Activated CD8-positive, alpha-beta T cell treated with anti-CD3 and anti-CD28 coated beads, Interleukin-2, amount 10 ng/mL, durations not matched to agents 7 days and 5 days (primary cell): ENCODE measurements at regions not wholly inside any gene's neighbourhood (a gene's known extent, or its start where the extent isn't known, plus 50 kb on each side); places are given as distances from the start of the nearest gene placed in this dataset.
"Not testable (repeated sequence)": the region's sequence is repeated elsewhere in the genome, so short reads cannot be mapped to it uniquely, and the experiment has no call there.

Experiments used
- ATAC-seq: fragments of 150-1000 bp; cut with Tn5 transposase; one replicate; pipeline ENCODE4 v1.10.0; 2021; ENCODE audit warnings: moderate library complexity
- CTCF ChIA-PET: fragments of 350-600 bp; sonication (Branson Sonifier 250); formaldehyde crosslinking; loops from one replicate; lab custom pipeline; 2021; ENCODE audit warnings: antibody characterized with exemption; lab: Charles Lee
- POLR2A ChIA-PET: fragments of 350-600 bp; sonication (Branson Sonifier 250); formaldehyde crosslinking; loops from one replicate; lab custom pipeline; 2021; ENCODE audit warnings: antibody characterized with exemption; lab: Charles Lee
- DNase-seq: peaks from one replicate; pipeline ENCODE4 v3.0.0-alpha.2; 2020
- H3K27ac Mint-ChIP-seq: one replicate; pipeline ENCODE4 v1.8.0; 2021; ENCODE audit warnings: mild to moderate bottlenecking, mixed read lengths
- H3K27me3 Mint-ChIP-seq: one replicate; pipeline ENCODE4 v1.8.0; 2021; ENCODE audit warnings: low read depth, mixed read lengths
- H3K36me3 Mint-ChIP-seq: one replicate; pipeline ENCODE4 v1.8.0; 2021; ENCODE audit warnings: low read depth, mixed read lengths
- H3K4me1 Mint-ChIP-seq: one replicate; pipeline ENCODE4 v1.8.0; 2021; ENCODE audit warnings: low read depth, mixed read lengths
- H3K4me3 Mint-ChIP-seq: one replicate; pipeline ENCODE4 v1.8.0; 2021; ENCODE audit warnings: mild to moderate bottlenecking, mixed read lengths
- H3K9me3 Mint-ChIP-seq: one replicate; pipeline ENCODE4 v1.8.0; 2022; ENCODE audit warnings: mixed read lengths; ENCODE audit not compliant: insufficient read depth

DNA sequence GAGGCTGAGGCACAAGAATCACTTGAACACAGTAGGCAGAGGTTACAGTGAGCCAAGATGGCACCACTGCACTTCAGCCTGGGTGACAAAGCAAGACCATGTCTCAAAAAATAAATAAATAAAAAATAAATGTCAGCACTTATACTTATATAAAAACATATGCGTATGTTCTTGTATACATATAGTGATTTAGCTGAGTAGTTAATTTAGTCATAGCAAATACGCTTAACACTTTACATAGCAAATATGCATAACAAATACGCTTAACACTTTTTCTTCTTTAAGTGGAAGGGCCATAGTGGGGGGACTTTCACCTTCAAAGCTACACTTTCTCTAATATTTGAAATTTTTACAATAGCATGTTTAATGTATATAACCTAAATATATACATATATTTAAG lies 64.0 kb upstream of the CAPRIN1 start:
- peaks cover 13% of the 10 kb centered on the region for H3K4me1 Mint-ChIP-seq
- ATAC-seq, result no peak
- H3K27me3 Mint-ChIP-seq, result peaks cover 3% of the 10 kb centered on the region
- no peak for DNase-seq
- ChIA-PET POLR2A (no interaction called here), CTCF (interaction anchor here (0.6 to 3.9 kb wide), 32 partner anchors 9 to 477 kb away, joined by 3 to 45 read pairs (median 5); no protein-coding TSS in a partner anchor)
- no peak overlapping the region for H3K4me3 Mint-ChIP-seq
- H3K27ac Mint-ChIP-seq, result no peak overlapping the region
- H3K36me3 Mint-ChIP-seq, result no peaks in the 10 kb centered on the region
- H3K9me3 Mint-ChIP-seq, result no peaks in the 10 kb centered on the region

DNA sequence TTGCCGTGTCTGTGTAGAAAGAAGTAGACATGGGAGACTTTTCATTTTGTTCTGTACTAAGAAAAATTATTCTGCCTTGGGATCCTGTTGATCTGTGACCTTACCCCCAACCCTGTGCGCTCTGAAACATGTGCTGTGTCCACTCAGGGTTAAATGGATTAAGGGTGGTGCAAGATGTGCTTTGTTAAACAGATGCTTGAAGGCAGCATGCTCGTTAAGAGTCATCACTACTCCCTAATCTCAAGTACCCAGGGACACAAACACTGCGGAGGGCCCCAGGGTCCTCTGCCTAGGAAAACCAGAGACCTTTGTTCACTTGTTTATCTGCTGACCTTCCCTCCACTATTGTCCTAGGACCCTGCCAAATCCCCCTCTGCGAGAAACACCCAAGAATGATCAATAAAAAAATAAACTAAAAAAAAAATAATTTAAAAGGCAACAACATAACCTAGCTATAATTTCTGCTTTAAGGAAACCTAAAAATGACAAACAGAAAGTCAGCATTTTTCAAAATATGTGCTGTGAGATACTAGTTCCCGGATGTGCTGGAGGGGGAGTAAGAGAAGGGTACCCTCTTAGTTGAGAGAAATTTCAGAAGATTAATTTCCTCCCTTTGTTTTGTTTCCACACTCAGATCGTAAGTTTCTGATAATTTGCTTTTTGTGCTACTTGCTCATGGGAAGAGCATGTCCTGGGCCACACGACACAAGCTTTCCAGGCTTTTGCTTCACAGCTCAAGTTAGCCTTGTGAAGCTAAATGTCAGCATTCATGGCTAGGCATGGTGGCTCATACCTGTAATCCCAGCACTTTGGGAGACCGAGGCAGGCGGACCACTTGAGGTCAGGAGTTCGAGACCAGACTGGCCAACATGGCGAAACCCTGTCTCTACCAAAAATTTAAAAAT lies 64.7 kb upstream of the CAPRIN1 start:
- CTCF ChIA-PET, result interaction anchor here (1.1 to 3.9 kb wide), 17 partner anchors 10 to 182 kb away, joined by 3 to 45 read pairs (median 7); no protein-coding TSS in a partner anchor
- H3K9me3 Mint-ChIP-seq, ATAC-seq, H3K36me3 Mint-ChIP-seq, DNase-seq, H3K27me3 Mint-ChIP-seq, POLR2A ChIA-PET, H3K27ac Mint-ChIP-seq, H3K4me3 Mint-ChIP-seq: not testable (repeated sequence)
- peaks cover 10% of the 10 kb centered on the region for H3K4me1 Mint-ChIP-seq

DNA sequence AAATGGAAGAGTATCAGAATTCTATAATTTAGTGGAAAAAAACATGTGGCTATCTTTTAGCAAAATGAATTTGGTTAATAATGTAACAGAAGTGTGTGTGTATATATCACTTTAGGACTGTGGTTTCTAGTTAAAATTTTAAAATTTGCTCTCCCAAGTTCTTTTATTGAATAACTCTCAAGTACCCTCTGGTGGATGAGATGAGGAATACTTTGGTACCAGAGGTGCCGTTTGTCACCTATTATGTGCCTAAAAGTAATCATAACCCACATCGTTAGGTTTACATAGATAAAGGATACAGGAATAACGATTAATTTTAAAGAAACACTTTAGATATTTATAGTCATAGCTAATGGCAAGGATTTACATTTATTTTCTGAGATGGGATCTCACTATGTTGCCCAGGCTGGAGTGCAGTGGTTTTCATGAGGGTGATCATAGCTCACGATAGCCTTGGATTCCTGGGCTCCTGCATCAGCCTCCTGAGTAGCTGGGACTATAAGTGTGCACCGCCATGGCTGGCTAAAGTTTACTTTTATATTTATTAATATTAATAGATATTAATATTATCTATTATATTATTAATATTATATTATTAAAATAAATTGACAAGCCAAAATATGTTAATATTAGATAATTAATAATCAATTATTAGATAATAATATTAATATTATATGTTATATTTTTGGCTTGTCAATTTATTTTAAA lies 66.7 kb upstream of the CAPRIN1 start:
- DNase-seq (no peak), ATAC-seq (no peak)
- H3K27me3 Mint-ChIP-seq, result peaks cover 12% of the 10 kb centered on the region
- H3K4me1 Mint-ChIP-seq, result no peaks in the 10 kb centered on the region
- H3K27ac Mint-ChIP-seq, result no peak overlapping the region
- ChIA-PET POLR2A (no interaction called here), CTCF (interaction anchor here (0.6 to 1.1 kb wide), 2 partner anchors 32 to 127 kb away, joined by 3 to 4 read pairs; no protein-coding TSS in a partner anchor)
- no peak overlapping the region for H3K4me3 Mint-ChIP-seq
- H3K9me3 Mint-ChIP-seq, result no peaks in the 10 kb centered on the region
- H3K36me3 Mint-ChIP-seq, result no peaks in the 10 kb centered on the region

DNA sequence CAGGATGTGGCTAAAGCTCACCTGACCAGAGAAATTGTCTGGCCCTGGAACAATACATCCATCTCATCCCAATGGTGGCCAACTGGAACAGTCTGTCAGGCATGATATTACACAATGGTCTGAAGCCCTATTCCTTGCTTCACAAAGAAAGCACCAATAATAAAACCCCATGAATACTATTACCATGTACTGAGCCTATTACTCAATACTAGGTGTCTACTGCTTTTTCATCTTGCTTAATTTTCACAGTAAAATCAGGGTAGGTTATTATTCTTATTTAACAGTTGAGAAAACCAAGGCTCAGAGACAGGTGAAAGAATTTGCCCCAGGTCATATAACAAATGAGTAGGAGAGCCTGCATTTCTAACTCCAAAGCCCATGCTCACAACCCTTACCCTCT lies 68.9 kb upstream of the CAPRIN1 start:
- no peaks in the 10 kb centered on the region for H3K9me3 Mint-ChIP-seq
- ChIA-PET CTCF (interaction anchor here (1.1 kb wide), 1 partner anchor 125 kb away, joined by 5 read pairs; no protein-coding TSS in a partner anchor), POLR2A (no interaction called here)
- DNase-seq, result no peak
- H3K36me3 Mint-ChIP-seq, result no peaks in the 10 kb centered on the region
- H3K27ac Mint-ChIP-seq, result no peak overlapping the region
- no peak overlapping the region for H3K4me3 Mint-ChIP-seq
- no peaks in the 10 kb centered on the region for H3K4me1 Mint-ChIP-seq
- ATAC-seq, result no peak
- peaks cover 17% of the 10 kb centered on the region for H3K27me3 Mint-ChIP-seq

DNA sequence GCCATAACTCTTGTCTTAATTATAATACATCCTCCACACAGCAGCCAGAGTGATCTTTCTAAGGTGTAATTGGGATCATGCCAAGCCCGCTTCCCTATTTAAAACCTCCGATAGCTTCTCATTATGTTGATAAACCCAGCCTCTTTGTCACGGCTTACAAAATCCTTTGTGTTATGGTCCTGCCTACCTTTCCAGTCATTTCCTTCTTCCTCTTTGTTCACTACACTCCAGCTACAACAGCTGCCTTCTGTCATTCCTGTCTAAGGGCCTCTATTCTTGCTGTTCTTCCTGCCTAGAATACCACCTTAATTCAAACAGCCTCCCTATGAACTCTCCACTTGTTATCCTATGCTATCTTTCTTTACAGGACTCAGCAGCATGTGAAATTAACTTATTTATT lies 70.6 kb upstream of the CAPRIN1 start:
- H3K4me3 Mint-ChIP-seq, result no peak overlapping the region
- H3K36me3 Mint-ChIP-seq, result no peaks in the 10 kb centered on the region
- DNase-seq (no peak), ATAC-seq (no peak)
- no peaks in the 10 kb centered on the region for H3K4me1 Mint-ChIP-seq
- POLR2A ChIA-PET, result no interaction called here
- CTCF ChIA-PET, result interaction anchor here (3.3 kb wide), 1 partner anchor 10 kb away, joined by 10 read pairs; no protein-coding TSS in a partner anchor
- H3K27me3 Mint-ChIP-seq, result peaks cover 17% of the 10 kb centered on the region
- no peak overlapping the region for H3K27ac Mint-ChIP-seq
- no peaks in the 10 kb centered on the region for H3K9me3 Mint-ChIP-seq

DNA sequence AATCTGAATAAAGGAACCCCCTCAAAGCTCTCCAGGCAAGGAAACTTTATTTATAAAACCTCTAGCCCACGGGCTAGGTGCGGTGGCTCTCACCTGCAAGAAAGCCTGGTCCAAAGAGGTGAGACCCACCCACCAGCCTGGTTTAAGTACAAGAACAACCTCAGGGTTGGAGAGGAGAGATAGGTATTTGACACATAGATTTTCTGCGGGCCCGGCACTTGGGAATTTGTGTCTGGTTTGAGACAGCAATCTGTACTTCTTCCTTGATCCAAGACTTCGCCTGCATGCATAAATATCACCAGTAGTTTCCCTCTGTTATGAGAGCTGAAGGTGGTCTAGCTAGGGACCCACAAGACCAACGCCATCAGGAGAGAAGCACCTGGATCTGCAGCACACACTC lies 73.2 kb upstream of the CAPRIN1 start:
- Mint-ChIP-seq H3K36me3 (no peaks in the 10 kb centered on the region), H3K9me3 (no peaks in the 10 kb centered on the region), H3K4me1 (no peaks in the 10 kb centered on the region), H3K27ac (no peak overlapping the region), H3K4me3 (no peak overlapping the region), H3K27me3 (peaks cover 23% of the 10 kb centered on the region)
- POLR2A ChIA-PET, result no interaction called here
- CTCF ChIA-PET, result interaction anchor here (1.2 to 6.2 kb wide), 2 partner anchors 10 to 19 kb away, joined by 6 to 37 read pairs; no protein-coding TSS in a partner anchor
- no peak for ATAC-seq
- no peak for DNase-seq

DNA sequence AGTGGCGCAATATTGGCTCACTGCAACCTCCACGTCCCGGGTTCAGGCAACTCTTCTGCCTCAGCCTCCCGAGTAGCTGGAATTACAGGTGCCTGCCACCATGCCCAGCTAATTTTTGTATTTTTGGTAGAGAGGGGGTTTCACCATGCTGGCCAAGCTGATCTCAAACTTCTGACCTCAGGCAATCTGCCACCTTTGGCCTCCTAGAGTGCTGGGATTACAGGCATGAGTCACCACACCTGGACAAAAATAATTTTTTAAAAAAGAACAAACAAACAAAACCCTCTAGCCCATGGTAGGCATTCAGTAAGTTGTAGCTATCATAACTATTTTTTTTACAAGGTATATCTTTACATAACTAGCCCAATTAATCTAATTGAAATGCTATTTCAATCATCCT lies 73.9 kb upstream of the CAPRIN1 start:
- Mint-ChIP-seq H3K27me3 (peaks cover 23% of the 10 kb centered on the region), H3K9me3 (no peaks in the 10 kb centered on the region), H3K27ac (no peak overlapping the region), H3K36me3 (no peaks in the 10 kb centered on the region), H3K4me3 (no peak overlapping the region), H3K4me1 (no peaks in the 10 kb centered on the region)
- DNase-seq, result no peak
- no peak for ATAC-seq
- POLR2A ChIA-PET, result no interaction called here
- CTCF ChIA-PET, result interaction anchor here (6.2 kb wide), 1 partner anchor 11 kb away, joined by 37 read pairs; no protein-coding TSS in a partner anchor

DNA sequence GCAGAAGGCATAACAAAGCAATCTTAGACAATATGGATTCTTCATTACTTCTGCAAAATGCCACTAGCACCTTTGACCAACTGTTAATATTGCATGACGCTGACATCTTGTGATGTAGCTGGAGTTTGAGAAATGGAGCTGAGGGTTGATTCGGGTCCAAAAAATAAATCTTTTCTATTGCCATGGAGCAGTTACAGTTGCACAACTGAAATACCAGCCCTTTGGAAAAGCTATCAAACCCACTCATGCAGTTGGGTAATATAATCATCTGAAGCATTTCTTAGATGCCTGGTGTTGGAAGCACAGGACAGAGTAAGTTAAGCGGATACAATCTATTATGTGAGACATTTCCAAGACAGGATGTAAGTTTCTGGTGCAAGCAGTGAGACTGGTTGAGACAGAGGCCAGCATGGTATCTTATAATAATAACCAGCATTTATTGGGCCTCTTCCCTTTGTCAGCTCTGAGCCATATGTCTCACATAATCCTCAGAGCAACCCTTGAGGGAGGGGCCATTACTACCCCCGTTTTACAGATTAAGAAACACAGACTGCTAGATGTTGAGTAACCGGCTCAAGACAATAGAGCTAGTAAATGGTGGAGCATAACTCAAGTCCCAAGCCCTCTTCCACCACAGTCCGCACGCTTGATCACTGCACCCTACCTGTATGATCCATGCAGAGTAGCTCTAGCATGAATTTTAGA lies 74.9 kb upstream of the CAPRIN1 start:
- no peak for ATAC-seq
- H3K36me3 Mint-ChIP-seq, result no peaks in the 10 kb centered on the region
- POLR2A ChIA-PET, result no interaction called here
- H3K27me3 Mint-ChIP-seq, result peaks cover 23% of the 10 kb centered on the region
- CTCF ChIA-PET, result interaction anchor here (0.9 to 6.2 kb wide), 2 partner anchors 12 to 20 kb away, joined by 3 to 37 read pairs; no protein-coding TSS in a partner anchor
- DNase-seq, result no peak
- H3K4me3 Mint-ChIP-seq, result no peak overlapping the region
- H3K9me3 Mint-ChIP-seq, result no peaks in the 10 kb centered on the region
- no peak overlapping the region for H3K27ac Mint-ChIP-seq
- H3K4me1 Mint-ChIP-seq, result no peaks in the 10 kb centered on the region

DNA sequence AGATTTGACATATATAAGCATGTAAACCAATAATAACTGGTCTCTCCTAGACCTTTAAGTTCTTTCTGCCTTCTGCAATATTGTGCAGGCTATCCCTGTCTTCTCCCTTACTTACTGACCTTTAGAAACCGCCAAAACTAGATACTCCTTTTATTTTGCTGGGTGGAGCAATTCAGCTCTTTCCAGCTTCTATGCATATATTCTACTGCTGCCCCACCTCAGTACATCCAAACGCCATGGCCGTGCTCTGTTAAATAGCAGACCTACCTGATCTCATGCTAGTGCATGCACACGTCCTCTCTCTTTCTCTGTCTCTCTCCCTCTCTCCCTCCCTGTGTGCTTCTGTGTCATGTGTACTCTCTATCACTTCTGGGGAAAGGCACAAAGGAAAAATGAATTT lies 76.7 kb upstream of the CAPRIN1 start:
- no peak overlapping the region for H3K27ac Mint-ChIP-seq
- peaks cover 16% of the 10 kb centered on the region for H3K27me3 Mint-ChIP-seq
- H3K9me3 Mint-ChIP-seq, result no peaks in the 10 kb centered on the region
- H3K36me3 Mint-ChIP-seq, result no peaks in the 10 kb centered on the region
- no peak for ATAC-seq
- CTCF ChIA-PET, result interaction anchor here (6.2 kb wide), 1 partner anchor 13 kb away, joined by 37 read pairs; no protein-coding TSS in a partner anchor
- no peak for DNase-seq
- POLR2A ChIA-PET, result no interaction called here
- no peak overlapping the region for H3K4me3 Mint-ChIP-seq
- no peaks in the 10 kb centered on the region for H3K4me1 Mint-ChIP-seq

DNA sequence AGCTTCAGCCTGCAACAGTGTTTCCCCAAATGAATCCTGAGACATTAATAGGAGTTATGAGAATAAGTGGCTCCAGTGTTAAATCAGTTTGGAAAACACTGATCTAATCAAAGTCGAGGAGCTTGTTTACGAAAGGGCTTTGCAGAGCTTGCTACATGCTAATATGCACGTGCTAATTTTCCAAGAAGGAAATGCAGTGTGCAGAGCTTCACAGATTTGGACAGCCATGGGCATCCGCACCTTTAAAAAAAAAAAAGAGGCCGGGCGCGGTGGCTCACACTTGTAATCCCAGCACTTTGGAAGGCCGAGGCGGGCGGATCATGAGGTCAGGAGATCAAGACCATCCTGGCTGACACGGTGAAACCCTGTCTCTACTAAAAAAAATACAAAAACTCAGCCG lies 79.7 kb upstream of the LMO2 start:
- ATAC-seq, H3K4me3 Mint-ChIP-seq, H3K36me3 Mint-ChIP-seq, H3K9me3 Mint-ChIP-seq, H3K4me1 Mint-ChIP-seq, POLR2A ChIA-PET, H3K27ac Mint-ChIP-seq, DNase-seq: not testable (repeated sequence)
- CTCF ChIA-PET, result interaction anchor here (2.2 to 3.2 kb wide), 4 partner anchors 9 to 136 kb away, joined by 7 to 16 read pairs (median 8); no protein-coding TSS in a partner anchor
- peaks cover 16% of the 10 kb centered on the region for H3K27me3 Mint-ChIP-seq

DNA sequence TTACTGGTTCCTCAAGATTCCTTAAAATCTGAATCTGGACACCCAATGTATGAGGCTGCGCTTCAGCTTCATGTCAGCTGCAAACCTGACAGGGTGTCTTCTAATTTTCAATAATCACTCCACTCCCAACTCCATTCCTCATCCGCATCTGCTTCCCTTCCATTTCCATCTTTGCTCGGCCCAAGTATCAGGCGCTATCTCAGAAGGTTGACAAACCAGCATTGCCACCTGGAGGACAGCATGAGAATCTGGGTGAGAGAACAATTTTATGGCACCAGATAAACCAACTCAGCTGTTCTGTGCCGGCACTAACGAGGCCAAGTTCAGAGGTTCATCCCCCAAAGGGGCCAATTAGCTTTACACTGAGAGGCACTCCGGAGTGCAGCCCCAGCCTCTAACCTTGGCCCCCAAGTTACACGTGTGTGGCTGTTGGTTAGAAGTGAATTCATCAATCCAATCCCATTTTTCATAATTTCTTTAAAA lies 79.1 kb upstream of the LMO2 start:
- no peak for ATAC-seq
- peak; percentile 25 for DNase-seq
- Mint-ChIP-seq H3K4me1 (no peaks in the 10 kb centered on the region), H3K9me3 (no peaks in the 10 kb centered on the region), H3K27ac (no peak overlapping the region), H3K4me3 (no peak overlapping the region), H3K36me3 (no peaks in the 10 kb centered on the region), H3K27me3 (peaks cover 17% of the 10 kb centered on the region)
- ChIA-PET POLR2A (no interaction called here), CTCF (interaction anchor here (1.1 to 3.2 kb wide), 5 partner anchors 9 to 140 kb away, joined by 3 to 16 read pairs (median 7); no protein-coding TSS in a partner anchor)
